GM13977 (cell line): ENCODE measurements at regions not wholly inside any gene's neighbourhood (a gene's known extent, or its start where the extent isn't known, plus 50 kb on each side); places are given as distances from the start of the nearest gene placed in this dataset.

Experiments
- DNase-seq: peaks from one replicate; pipeline ENCODE4 v3.0.0; 2012; ENCODE audit warnings: low spot score
- CTCF ChIP-seq: IDR thresholded peaks from 2 replicates; pipeline ENCODE4 v1.5.1; 2012; ENCODE audit warnings: mild to moderate bottlenecking, control low read depth; ENCODE audit not compliant: insufficient read depth; ENCODE audit errors: extremely low read depth, missing control alignments
- in situ Hi-C: fragments of 300-500 bp; cut with MboI; formaldehyde crosslinking; loops from one replicate; pipeline ENCODE4 v1.12.0; 2022; ENCODE audit warnings: low sequenced_read_pairs, low pct_unique_long_range_greater_than_20kb, mixed read lengths, inconsistent platforms; ENCODE audit not compliant: unreplicated experiment

GRCh38 chr6:167487749-167488664 lies 163.1 kb downstream of the TTLL2 start:
- in situ Hi-C loops: no loop called here
- no peak for DNase-seq
- no peak for TF ChIP-seq CTCF

GRCh38 chr6:167491438-167492099 lies 166.7 kb downstream of the TTLL2 start:
- TF ChIP-seq CTCF: no peak
- in situ Hi-C loops: no loop called here
- DNase-seq: no peak

- in situ Hi-C loops: no loop called here
- no peak for TF ChIP-seq CTCF
- DNase-seq: no peak
Measured at GRCh38 chr6:167492100-167492449, 167.2 kb downstream of the TTLL2 start.

- no peak for DNase-seq
- TF ChIP-seq CTCF: no peak
- in situ Hi-C loops: no loop called here
Measured at GRCh38 chr6:167493310-167493709, 168.4 kb downstream of the TTLL2 start.

DNA sequence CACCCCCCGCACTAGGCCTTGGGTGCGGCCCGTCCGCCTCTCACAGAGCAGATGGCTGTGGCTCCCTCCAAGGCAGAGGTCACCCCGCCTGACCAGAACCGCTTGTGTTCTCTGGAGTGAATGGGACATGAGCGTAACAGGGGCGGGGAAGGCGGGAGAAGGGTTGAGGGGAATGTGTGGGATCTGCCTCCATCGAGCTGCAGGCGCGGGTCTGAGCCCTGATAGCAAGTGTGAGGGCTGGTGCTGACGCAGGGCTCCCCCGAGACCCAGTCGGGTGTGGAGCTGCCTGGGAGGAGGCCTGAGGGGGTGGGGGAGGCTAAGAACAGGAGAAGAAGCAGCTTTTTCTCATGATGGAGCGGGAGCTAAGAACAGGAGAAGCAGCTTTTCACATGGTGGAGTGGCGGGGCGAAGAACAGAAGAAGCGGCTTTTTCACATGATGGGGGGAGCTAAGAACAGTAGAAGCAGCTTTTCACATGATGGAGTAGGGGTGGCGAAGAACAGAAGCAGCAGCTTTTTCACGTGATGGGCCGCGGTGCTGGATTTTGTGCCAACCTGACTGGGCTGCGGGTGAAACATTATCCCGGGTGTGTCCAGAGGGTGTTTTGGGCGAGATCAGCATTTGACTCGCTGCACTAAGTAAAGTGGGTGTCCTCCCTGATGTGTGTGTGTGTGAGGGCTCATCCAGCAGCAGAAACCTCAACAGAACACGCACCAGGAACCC lies 169.3 kb downstream of the TTLL2 start:
- no peak for TF ChIP-seq CTCF
- in situ Hi-C loops: no loop called here

DNA sequence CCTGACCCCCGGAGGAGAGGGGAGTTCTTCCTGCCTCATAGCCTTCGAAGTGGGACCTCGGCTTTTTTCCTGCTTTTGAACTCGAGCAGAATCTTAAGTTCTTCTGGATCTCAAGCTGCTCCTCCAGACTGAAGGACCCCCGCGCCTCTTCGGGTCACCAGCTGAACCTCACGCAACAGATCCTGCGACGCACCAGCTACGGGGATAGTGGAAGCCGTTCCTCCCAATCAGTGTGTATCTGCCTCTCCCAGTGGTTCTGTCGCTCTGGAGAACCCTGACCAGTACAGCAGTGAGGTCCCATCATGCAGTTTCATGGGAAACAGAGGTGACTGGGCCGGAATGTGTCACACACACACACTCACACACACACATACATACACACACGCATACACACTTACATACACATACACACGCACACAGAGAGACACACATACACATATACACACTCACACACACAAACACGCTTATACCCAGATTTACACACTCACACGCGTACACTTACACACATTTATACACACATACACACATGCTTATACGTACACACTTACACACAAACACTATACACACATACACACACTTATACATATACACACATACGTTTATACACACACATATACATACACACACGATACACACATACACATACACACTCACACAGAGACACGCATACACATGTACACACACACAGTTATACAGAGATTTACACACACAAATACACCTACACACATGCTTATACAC lies 170.0 kb downstream of the TTLL2 start:
- in situ Hi-C loops: no loop called here
- TF ChIP-seq CTCF: no peak
- DNase-seq: no peak

More for the DNA sequence above, 169.3 kb downstream of the TTLL2 start:
- DNase-seq: no peak
